H9 (cell line): ENCODE measurements at regions not wholly inside any gene's neighbourhood (a gene's known extent, or its start where the extent isn't known, plus 50 kb on each side); places are given as distances from the start of the nearest gene placed in this dataset.
A peak's percentile ranks its signal among the peaks of the same experiment; 100 is the strongest.

Source experiments
- DNase-seq: peaks from one replicate; pipeline ENCODE4 v3.0.0-alpha.2; 2017
- H2AFZ ChIP-seq: one replicate; pipeline ENCODE4 v1.6.1; 2013; ENCODE audit warnings: mild to moderate bottlenecking, low read length, control low read depth, moderate library complexity
- H2AK5ac ChIP-seq: 2 replicates; pipeline ENCODE4 v1.6.1; 2013; ENCODE audit warnings: low read length, control low read depth, mixed read lengths; ENCODE audit not compliant: insufficient read length
- H2BK120ac ChIP-seq: one replicate; pipeline ENCODE4 v1.6.1; 2013; ENCODE audit warnings: low read depth, mild to moderate bottlenecking, low read length, control low read depth, inconsistent platforms; ENCODE audit not compliant: poor library complexity, severe bottlenecking
- H2BK12ac ChIP-seq: 2 replicates; pipeline ENCODE4 v1.6.1; 2013; ENCODE audit warnings: low read length, control low read depth, mixed read lengths, low read depth; ENCODE audit not compliant: insufficient read length
- H2BK15ac ChIP-seq: 2 replicates; pipeline ENCODE4 v1.6.1; 2013; ENCODE audit warnings: low read depth, low read length, control low read depth
- H2BK20ac ChIP-seq: one replicate; pipeline ENCODE4 v1.6.1; 2013; ENCODE audit warnings: low read depth, mild to moderate bottlenecking, low read length, control low read depth, inconsistent platforms; ENCODE audit not compliant: poor library complexity, severe bottlenecking
- H2BK5ac ChIP-seq: 2 replicates; pipeline ENCODE4 v1.6.1; 2013; ENCODE audit warnings: low read length, control low read depth, mixed read lengths; ENCODE audit not compliant: insufficient read length
- H3K14ac ChIP-seq: 2 replicates; pipeline ENCODE4 v1.6.1; 2013; ENCODE audit warnings: low read length, control low read depth; ENCODE audit not compliant: insufficient read depth
- H3K18ac ChIP-seq: 2 replicates; pipeline ENCODE4 v1.6.1; 2013; ENCODE audit warnings: low read depth, mild to moderate bottlenecking, mixed read lengths, low read length, control low read depth; ENCODE audit not compliant: insufficient read length
- H3K23ac ChIP-seq: 2 replicates; pipeline ENCODE4 v1.6.1; 2013; ENCODE audit warnings: low read length, control low read depth, mixed read lengths, low read depth; ENCODE audit not compliant: insufficient read length
- H3K23me2 ChIP-seq: 2 replicates; pipeline ENCODE4 v1.6.1; 2013; ENCODE audit warnings: low read depth, mild to moderate bottlenecking, mixed read lengths, low read length, control low read depth; ENCODE audit not compliant: insufficient read length, poor library complexity, severe bottlenecking
- H3K27ac ChIP-seq: 2 replicates; pipeline ENCODE4 v1.5.1; 2013; ENCODE audit warnings: low read length, control low read depth, mixed read lengths, low read depth; ENCODE audit not compliant: insufficient read length
- H3K27me3 ChIP-seq: 2 replicates; pipeline ENCODE4 v1.6.1; 2013; ENCODE audit warnings: low read length, control low read depth, inconsistent platforms; ENCODE audit not compliant: insufficient read depth
- H3K4ac ChIP-seq: 2 replicates; pipeline ENCODE4 v1.6.1; 2013; ENCODE audit warnings: low read depth, mild to moderate bottlenecking, control low read depth, inconsistent platforms, low read length, moderate library complexity
- H3K4me1 ChIP-seq: 2 replicates; pipeline ENCODE4 v1.6.1; 2013; ENCODE audit warnings: low read length, control low read depth, inconsistent platforms; ENCODE audit not compliant: insufficient read depth
- H3K4me2 ChIP-seq: 2 replicates; pipeline ENCODE4 v1.6.1; 2013; ENCODE audit warnings: low read length, control low read depth, mixed read lengths; ENCODE audit not compliant: insufficient read length, insufficient read depth
- H3K56ac ChIP-seq: 2 replicates; pipeline ENCODE4 v1.6.1; 2013; ENCODE audit warnings: low read depth, mild to moderate bottlenecking, mixed read lengths, low read length, control low read depth; ENCODE audit not compliant: insufficient read length
- H3K79me1 ChIP-seq: 2 replicates; pipeline ENCODE4 v1.6.1; 2013; ENCODE audit warnings: low read depth, mild to moderate bottlenecking, moderate library complexity, low read length, control low read depth, inconsistent platforms; ENCODE audit not compliant: insufficient read depth, poor library complexity, severe bottlenecking
- H3K79me2 ChIP-seq: 2 replicates; pipeline ENCODE4 v1.6.1; 2013; ENCODE audit warnings: low read length, control low read depth, inconsistent platforms; ENCODE audit not compliant: insufficient read depth
- H3K9ac ChIP-seq: 2 replicates; pipeline ENCODE4 v1.6.1; 2013; ENCODE audit warnings: low read length, control low read depth, mixed read lengths; ENCODE audit not compliant: insufficient read length; ENCODE audit errors: extremely low read depth
- H3K9me3 ChIP-seq: one replicate; pipeline ENCODE4 v1.6.1; 2013; ENCODE audit warnings: low read depth, low read length, inconsistent platforms; ENCODE audit not compliant: control insufficient read depth
- H3T11ph ChIP-seq: one replicate; pipeline ENCODE4 v1.6.1; 2013; ENCODE audit warnings: mild to moderate bottlenecking, low read length, control low read depth, inconsistent platforms
- H4K20me1 ChIP-seq: one replicate; pipeline ENCODE4 v1.6.1; 2013; ENCODE audit not compliant: control insufficient read depth, insufficient read length, insufficient read depth
- H4K5ac ChIP-seq: 2 replicates; pipeline ENCODE4 v1.6.1; 2013; ENCODE audit warnings: low read depth, mild to moderate bottlenecking, mixed read lengths, low read length, control low read depth; ENCODE audit not compliant: insufficient read length
- H4K8ac ChIP-seq: replicated peaks from 2 replicates; pipeline ENCODE4 v1.6.1; 2013; ENCODE audit warnings: low read length, control low read depth, mixed read lengths, low read depth; ENCODE audit not compliant: insufficient read length
- H4K91ac ChIP-seq: 2 replicates; pipeline ENCODE4 v1.6.1; 2013; ENCODE audit warnings: low read depth, mild to moderate bottlenecking, moderate library complexity, mixed read lengths, low read length, control low read depth; ENCODE audit not compliant: insufficient read length
- H3K27ac Mint-ChIP-seq, 3 experiments: 2 replicates in 2 of 3; 3 replicates in 1 of 3; pipeline ENCODE4 v1.8.0; 2020 to 2021; ENCODE audit warnings: mixed read lengths in 3 of 3, mild to moderate bottlenecking in 1 of 3, moderate library complexity in 1 of 3
- H3K27me3 Mint-ChIP-seq: 2 replicates; pipeline ENCODE4 v1.8.0; 2021; ENCODE audit warnings: low read depth, mild to moderate bottlenecking, moderate library complexity, mixed read lengths
- H3K36me3 Mint-ChIP-seq, 3 experiments: 2 replicates in 2 of 3; 3 replicates in 1 of 3; pipeline ENCODE4 v1.8.0; 2020 to 2021; ENCODE audit warnings: low read depth in 3 of 3, mixed read lengths in 3 of 3; ENCODE audit not compliant: insufficient read depth in 1 of 3
- H3K4me1 Mint-ChIP-seq, 2 experiments: 2 replicates each; pipeline ENCODE4 v1.8.0; 2020; ENCODE audit warnings: mixed read lengths in 2 of 2
- H3K4me3 Mint-ChIP-seq, 2 experiments: 2 replicates in 1 of 2; 3 replicates in 1 of 2; pipeline ENCODE4 v1.8.0; 2020 to 2021; ENCODE audit warnings: mild to moderate bottlenecking in 2 of 2, mixed read lengths in 2 of 2, moderate library complexity in 1 of 2
- H3K9me3 Mint-ChIP-seq, 2 experiments: 2 replicates in 1 of 2; 3 replicates in 1 of 2; pipeline ENCODE4 v1.8.0; 2020; ENCODE audit warnings: mild to moderate bottlenecking in 2 of 2, mixed read lengths in 2 of 2, moderate library complexity in 1 of 2
- WGBS: extraction: QIAGEN DNeasy Blood & Tissue Kit; methylation state at CpG from one replicate; pipeline ENCODE4 v1.1.7; 2013; ENCODE audit warnings: missing lambda C conversion rate, low lambda C conversion rate, mixed read lengths; ENCODE audit not compliant: insufficient read length; ENCODE audit errors: extremely low coverage; 5-methylcytosine and 5-hydroxymethylcytosine counted together
- TF ChIP-seq, protein P1 (sequence below): fragments of 200-600 bp; sonication (generic); conservative IDR thresholded peaks from 3 replicates; pipeline ENCODE4 v1.8.0; 2021; ENCODE audit warnings: antibody characterized with exemption, mild to moderate bottlenecking

- H3K23ac ChIP-seq: no peak overlapping the region
- H3K4me2 ChIP-seq: no peak overlapping the region
- no peaks in the 10 kb centered on the region for H3K9me3 Mint-ChIP-seq
- H3K27ac ChIP-seq: no peak overlapping the region
- H3K56ac ChIP-seq: no peak overlapping the region
- H3K4me3 Mint-ChIP-seq: no peak overlapping the region
- H2AK5ac ChIP-seq: no peak overlapping the region
- H3K4me1 Mint-ChIP-seq: peaks cover 19 to 21% of the 10 kb centered on the region in 2 experiments
- H3K79me2 ChIP-seq: no peaks in the 10 kb centered on the region
- DNase-seq: no peak
- no peak overlapping the region for H2BK12ac ChIP-seq
- no CpG with 5 or more reads among the region's 4 CpGs for WGBS
- H3K9ac ChIP-seq: no peak overlapping the region
- no peak overlapping the region for H2AFZ ChIP-seq
- H3K79me1 ChIP-seq: no peaks in the 10 kb centered on the region
- no peak overlapping the region for H4K8ac ChIP-seq
- no peak overlapping the region for H3T11ph ChIP-seq
- no peaks in the 10 kb centered on the region for H4K20me1 ChIP-seq
- H3K4ac ChIP-seq: no peak overlapping the region
- no peak overlapping the region for H2BK20ac ChIP-seq
- no peak overlapping the region for H4K5ac ChIP-seq
- no peak overlapping the region for H3K27ac Mint-ChIP-seq
- no peaks in the 10 kb centered on the region; the same call in 1 of the 2 replicates for H3K27me3 Mint-ChIP-seq
- no peak overlapping the region for H2BK120ac ChIP-seq
- TF ChIP-seq, protein P1, sequence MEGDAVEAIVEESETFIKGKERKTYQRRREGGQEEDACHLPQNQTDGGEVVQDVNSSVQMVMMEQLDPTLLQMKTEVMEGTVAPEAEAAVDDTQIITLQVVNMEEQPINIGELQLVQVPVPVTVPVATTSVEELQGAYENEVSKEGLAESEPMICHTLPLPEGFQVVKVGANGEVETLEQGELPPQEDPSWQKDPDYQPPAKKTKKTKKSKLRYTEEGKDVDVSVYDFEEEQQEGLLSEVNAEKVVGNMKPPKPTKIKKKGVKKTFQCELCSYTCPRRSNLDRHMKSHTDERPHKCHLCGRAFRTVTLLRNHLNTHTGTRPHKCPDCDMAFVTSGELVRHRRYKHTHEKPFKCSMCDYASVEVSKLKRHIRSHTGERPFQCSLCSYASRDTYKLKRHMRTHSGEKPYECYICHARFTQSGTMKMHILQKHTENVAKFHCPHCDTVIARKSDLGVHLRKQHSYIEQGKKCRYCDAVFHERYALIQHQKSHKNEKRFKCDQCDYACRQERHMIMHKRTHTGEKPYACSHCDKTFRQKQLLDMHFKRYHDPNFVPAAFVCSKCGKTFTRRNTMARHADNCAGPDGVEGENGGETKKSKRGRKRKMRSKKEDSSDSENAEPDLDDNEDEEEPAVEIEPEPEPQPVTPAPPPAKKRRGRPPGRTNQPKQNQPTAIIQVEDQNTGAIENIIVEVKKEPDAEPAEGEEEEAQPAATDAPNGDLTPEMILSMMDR: no peak
- no peak overlapping the region for H2BK15ac ChIP-seq
- no peaks in the 10 kb centered on the region for H3K36me3 Mint-ChIP-seq
- no peaks in the 10 kb centered on the region for H3K23me2 ChIP-seq
- no peak overlapping the region for H3K14ac ChIP-seq
- no peak overlapping the region for H2BK5ac ChIP-seq
- H3K9me3 ChIP-seq: no peaks in the 10 kb centered on the region
- no peaks in the 10 kb centered on the region for H3K27me3 ChIP-seq
- H3K18ac ChIP-seq: peak overlapping the region; percentile 36
- no peak overlapping the region for H4K91ac ChIP-seq
- peaks cover 6% of the 10 kb centered on the region for H3K4me1 ChIP-seq
Observed at GRCh38 chr16:17835118-17835876, 364.5 kb upstream of the XYLT1 start.
